ENCODE measurements at regions not wholly inside any gene's neighbourhood (a gene's known extent, or its start where the extent isn't known, plus 50 kb on each side); places are given as distances from the start of the nearest gene placed in this dataset.

DNA sequence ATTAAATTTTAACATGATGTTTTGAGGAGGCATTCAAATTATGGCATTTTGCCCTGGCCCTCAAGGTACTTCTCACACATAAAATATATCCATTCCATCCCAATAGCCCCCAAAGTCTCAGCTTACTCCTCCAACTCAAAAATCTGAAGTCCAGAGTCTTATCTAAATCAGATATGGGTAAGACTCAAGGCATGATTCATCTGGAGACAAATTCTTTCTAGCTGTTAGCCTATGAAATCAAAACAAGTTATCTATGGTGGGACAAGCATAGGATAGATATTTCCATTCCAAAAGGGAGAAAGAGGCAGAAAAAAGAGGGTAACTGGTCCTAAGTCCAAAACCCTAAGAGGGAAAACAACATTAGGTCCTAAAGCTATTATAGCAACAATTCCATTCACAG lies 408.4 kb downstream of the ZNF608 start:
- no peak for DNase-seq (ENCODE audit: low read depth)
- Histone ChIP-seq H3K27me3 (ENCODE audit: control insufficient read depth, insufficient read depth, low read length) (no peaks in the 10 kb centered on the region), H3K36me3 (ENCODE audit: control insufficient read depth, insufficient read depth, low read length) (no peaks in the 10 kb centered on the region), H3K4me3 (ENCODE audit: low read depth, low read length) (no peak overlapping the region)
- TF ChIP-seq, protein P1, sequence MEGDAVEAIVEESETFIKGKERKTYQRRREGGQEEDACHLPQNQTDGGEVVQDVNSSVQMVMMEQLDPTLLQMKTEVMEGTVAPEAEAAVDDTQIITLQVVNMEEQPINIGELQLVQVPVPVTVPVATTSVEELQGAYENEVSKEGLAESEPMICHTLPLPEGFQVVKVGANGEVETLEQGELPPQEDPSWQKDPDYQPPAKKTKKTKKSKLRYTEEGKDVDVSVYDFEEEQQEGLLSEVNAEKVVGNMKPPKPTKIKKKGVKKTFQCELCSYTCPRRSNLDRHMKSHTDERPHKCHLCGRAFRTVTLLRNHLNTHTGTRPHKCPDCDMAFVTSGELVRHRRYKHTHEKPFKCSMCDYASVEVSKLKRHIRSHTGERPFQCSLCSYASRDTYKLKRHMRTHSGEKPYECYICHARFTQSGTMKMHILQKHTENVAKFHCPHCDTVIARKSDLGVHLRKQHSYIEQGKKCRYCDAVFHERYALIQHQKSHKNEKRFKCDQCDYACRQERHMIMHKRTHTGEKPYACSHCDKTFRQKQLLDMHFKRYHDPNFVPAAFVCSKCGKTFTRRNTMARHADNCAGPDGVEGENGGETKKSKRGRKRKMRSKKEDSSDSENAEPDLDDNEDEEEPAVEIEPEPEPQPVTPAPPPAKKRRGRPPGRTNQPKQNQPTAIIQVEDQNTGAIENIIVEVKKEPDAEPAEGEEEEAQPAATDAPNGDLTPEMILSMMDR (IDR thresholded peaks at IDR 0.05; ENCODE audit: insufficient read depth, low read depth, low read length) = no peak
- ChIA-PET POLR2A (no interaction called here), CTCF (no interaction called here)

GRCh38 chr5:124333298-124333979 lies 413.0 kb downstream of the ZNF608 start:
- ChIA-PET CTCF (no interaction called here), POLR2A (no interaction called here)
- DNase-seq (ENCODE audit: low read depth) = no peak
- H3K27me3 ChIP-seq (ENCODE audit: control insufficient read depth, insufficient read depth, low read length) = no peaks in the 10 kb centered on the region; the same call in 1 of the 2 replicates
- no peak overlapping the region for H3K4me3 ChIP-seq (ENCODE audit: low read depth, low read length)
- TF ChIP-seq, protein P1 (IDR thresholded peaks at IDR 0.05; ENCODE audit: insufficient read depth, low read depth, low read length) = no peak
- H3K36me3 ChIP-seq (ENCODE audit: control insufficient read depth, insufficient read depth, low read length) = no peaks in the 10 kb centered on the region

GRCh38 chr5:124332273-124332672 lies 414.2 kb downstream of the ZNF608 start:
- H3K36me3 ChIP-seq (ENCODE audit: control insufficient read depth, insufficient read depth, low read length) = no peaks in the 10 kb centered on the region
- TF ChIP-seq, protein P1 (IDR thresholded peaks at IDR 0.05; ENCODE audit: insufficient read depth, low read depth, low read length) = no peak
- no peak for DNase-seq (ENCODE audit: low read depth)
- POLR2A ChIA-PET = no interaction called here
- no peak overlapping the region for H3K4me3 ChIP-seq (ENCODE audit: low read depth, low read length)
- CTCF ChIA-PET = no interaction called here
- H3K27me3 ChIP-seq (ENCODE audit: control insufficient read depth, insufficient read depth, low read length) = no peaks in the 10 kb centered on the region; the same call in 1 of the 2 replicates

GRCh38 chr5:124330595-124331220 lies 415.7 kb downstream of the ZNF608 start:
- CTCF ChIA-PET = no interaction called here
- DNase-seq (ENCODE audit: low read depth) = no peak
- POLR2A ChIA-PET = no interaction called here

GRCh38 chr5:124328201-124328600 lies 418.2 kb downstream of the ZNF608 start:
- no peaks in the 10 kb centered on the region; the same call in 1 of the 2 replicates for H3K27me3 ChIP-seq (ENCODE audit: control insufficient read depth, insufficient read depth, low read length)
- CTCF ChIA-PET = interaction anchor here (2.2 kb wide), 1 partner anchor 13 kb away, joined by 5 read pairs; no protein-coding TSS in a partner anchor
- H3K36me3 ChIP-seq (ENCODE audit: control insufficient read depth, insufficient read depth, low read length) = no peaks in the 10 kb centered on the region
- POLR2A ChIA-PET = no interaction called here
- TF ChIP-seq, protein P1 (IDR thresholded peaks at IDR 0.05; ENCODE audit: insufficient read depth, low read depth, low read length) = no peak
- H3K4me3 ChIP-seq (ENCODE audit: low read depth, low read length) = no peak overlapping the region
- no peak for DNase-seq (ENCODE audit: low read depth)

More at GRCh38 chr5:124330595-124331220, 415.7 kb downstream of the ZNF608 start:
- TF ChIP-seq, protein P1 (IDR thresholded peaks at IDR 0.05; ENCODE audit: insufficient read depth, low read depth, low read length) = no peak
- Histone ChIP-seq H3K4me3 (ENCODE audit: low read depth, low read length) (no peak overlapping the region), H3K27me3 (ENCODE audit: control insufficient read depth, insufficient read depth, low read length) (no peaks in the 10 kb centered on the region; the same call in 1 of the 2 replicates), H3K36me3 (ENCODE audit: control insufficient read depth, insufficient read depth, low read length) (no peaks in the 10 kb centered on the region)
